ENCODE measurements at regions not wholly inside any gene's neighbourhood (a gene's known extent, or its start where the extent isn't known, plus 50 kb on each side); places are given as distances from the start of the nearest gene placed in this dataset.

DNA sequence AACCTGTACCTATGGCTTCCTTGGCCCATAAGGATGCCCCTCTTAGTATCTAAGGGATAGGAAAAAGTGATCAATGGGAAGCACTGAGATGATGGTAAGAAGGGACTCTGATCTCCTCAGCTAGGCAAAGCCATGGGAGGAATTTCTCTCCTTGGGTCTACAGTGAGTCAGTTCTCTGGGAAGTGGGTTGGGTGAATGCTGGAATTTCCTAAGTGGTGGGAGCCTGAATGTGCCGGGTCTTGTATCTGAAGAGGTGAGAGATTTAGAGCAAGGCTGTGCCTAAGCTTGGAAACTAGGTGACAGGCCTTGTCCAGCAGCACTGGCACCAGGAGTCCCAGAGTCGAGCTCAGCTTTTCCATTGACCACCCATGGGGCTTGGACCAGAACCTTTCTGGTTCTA lies 96.3 kb upstream of the SLC2A1 start:
- DNase-seq (ENCODE audit: low read depth) = no peak
- TF ChIP-seq, protein P1, sequence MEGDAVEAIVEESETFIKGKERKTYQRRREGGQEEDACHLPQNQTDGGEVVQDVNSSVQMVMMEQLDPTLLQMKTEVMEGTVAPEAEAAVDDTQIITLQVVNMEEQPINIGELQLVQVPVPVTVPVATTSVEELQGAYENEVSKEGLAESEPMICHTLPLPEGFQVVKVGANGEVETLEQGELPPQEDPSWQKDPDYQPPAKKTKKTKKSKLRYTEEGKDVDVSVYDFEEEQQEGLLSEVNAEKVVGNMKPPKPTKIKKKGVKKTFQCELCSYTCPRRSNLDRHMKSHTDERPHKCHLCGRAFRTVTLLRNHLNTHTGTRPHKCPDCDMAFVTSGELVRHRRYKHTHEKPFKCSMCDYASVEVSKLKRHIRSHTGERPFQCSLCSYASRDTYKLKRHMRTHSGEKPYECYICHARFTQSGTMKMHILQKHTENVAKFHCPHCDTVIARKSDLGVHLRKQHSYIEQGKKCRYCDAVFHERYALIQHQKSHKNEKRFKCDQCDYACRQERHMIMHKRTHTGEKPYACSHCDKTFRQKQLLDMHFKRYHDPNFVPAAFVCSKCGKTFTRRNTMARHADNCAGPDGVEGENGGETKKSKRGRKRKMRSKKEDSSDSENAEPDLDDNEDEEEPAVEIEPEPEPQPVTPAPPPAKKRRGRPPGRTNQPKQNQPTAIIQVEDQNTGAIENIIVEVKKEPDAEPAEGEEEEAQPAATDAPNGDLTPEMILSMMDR (IDR thresholded peaks at IDR 0.05; ENCODE audit: control insufficient read depth, insufficient read depth, low read depth, low read length, missing control alignments) = no peak
- no peak overlapping the region for H3K4me3 ChIP-seq (ENCODE audit: control insufficient read depth, low read depth, low read length)

DNA sequence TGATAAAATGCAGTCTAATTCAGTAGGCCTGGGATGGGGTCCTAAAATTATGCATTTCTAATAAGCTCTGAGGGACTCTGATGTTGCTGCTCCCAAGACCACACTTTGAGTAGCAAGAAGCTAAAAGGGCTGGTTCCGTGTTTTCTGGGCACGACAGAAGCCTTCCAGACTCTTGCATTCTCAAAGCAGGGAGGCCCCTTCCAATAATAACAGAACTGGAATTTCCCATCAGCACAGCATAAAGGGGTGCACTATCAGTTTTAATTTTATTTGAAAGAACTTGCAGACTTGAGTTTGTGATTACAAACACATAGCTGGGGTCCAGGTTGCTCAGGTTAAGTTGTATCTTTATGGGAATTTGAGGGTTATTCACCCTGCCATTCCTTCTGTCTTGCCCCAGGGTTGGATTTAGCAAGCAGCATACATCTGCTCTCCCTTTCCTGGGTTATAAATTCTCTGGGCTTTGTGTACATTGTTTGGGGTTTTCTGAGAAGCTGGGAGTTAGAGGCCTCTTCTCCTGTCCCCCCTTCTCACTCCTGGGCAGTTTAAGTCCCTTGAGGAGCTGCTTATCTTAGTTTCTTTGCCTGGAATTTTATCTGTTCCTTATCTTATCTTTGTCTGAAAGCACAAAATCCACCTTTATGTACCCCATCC lies 94.2 kb upstream of the SLC2A1 start:
- TF ChIP-seq, protein P1 (IDR thresholded peaks at IDR 0.05; ENCODE audit: control insufficient read depth, insufficient read depth, low read depth, low read length, missing control alignments) = no peak
- no peak for DNase-seq (ENCODE audit: low read depth)
- H3K4me3 ChIP-seq (ENCODE audit: control insufficient read depth, low read depth, low read length) = no peak overlapping the region

GRCh38 chr1:43052322-43052721 lies 93.7 kb upstream of the SLC2A1 start:
- TF ChIP-seq, protein P1 (IDR thresholded peaks at IDR 0.05; ENCODE audit: control insufficient read depth, insufficient read depth, low read depth, low read length, missing control alignments) = no peak
- H3K4me3 ChIP-seq (ENCODE audit: control insufficient read depth, low read depth, low read length) = no peak overlapping the region
- no peak for DNase-seq (ENCODE audit: low read depth)

GRCh38 chr1:43049481-43049880 lies 90.8 kb upstream of the SLC2A1 start:
- TF ChIP-seq, protein P1 (IDR thresholded peaks at IDR 0.05; ENCODE audit: control insufficient read depth, insufficient read depth, low read depth, low read length, missing control alignments) = no peak
- DNase-seq (ENCODE audit: low read depth) = no peak

GRCh38 chr1:43048601-43049011 lies 89.9 kb upstream of the SLC2A1 start:
- DNase-seq (ENCODE audit: low read depth) = no peak
- TF ChIP-seq, protein P1 (IDR thresholded peaks at IDR 0.05; ENCODE audit: control insufficient read depth, insufficient read depth, low read depth, low read length, missing control alignments) = no peak
- H3K4me3 ChIP-seq (ENCODE audit: control insufficient read depth, low read depth, low read length) = no peak overlapping the region

More at GRCh38 chr1:43049481-43049880, 90.8 kb upstream of the SLC2A1 start:
- H3K4me3 ChIP-seq (ENCODE audit: control insufficient read depth, low read depth, low read length) = no peak overlapping the region

GRCh38 chr1:43047135-43047534 lies 88.5 kb upstream of the SLC2A1 start:
- TF ChIP-seq, protein P1 (IDR thresholded peaks at IDR 0.05; ENCODE audit: control insufficient read depth, insufficient read depth, low read depth, low read length, missing control alignments) = no peak
- H3K4me3 ChIP-seq (ENCODE audit: control insufficient read depth, low read depth, low read length) = no peak overlapping the region
- no peak for DNase-seq (ENCODE audit: low read depth)
